ENCODE measurements at regions not wholly inside any gene's neighbourhood (a gene's known extent, or its start where the extent isn't known, plus 50 kb on each side); places are given as distances from the start of the nearest gene placed in this dataset.

- DNase-seq, result no peak
Observed at GRCh38 chr4:122512430-122512829, 55.9 kb upstream of the IL2 start.

GRCh38 chr4:122508083-122508482 lies 51.6 kb upstream of the IL2 start:
- DNase-seq, result no peak

All from activated CD8-positive, alpha-beta memory T cell treated with anti-CD3 and anti-CD28 coated beads, Interleukin-2, amount 50 U/mL, for 48 hours (primary cell).